NAMALWA (cell line): ENCODE measurements at regions not wholly inside any gene's neighbourhood (a gene's known extent, or its start where the extent isn't known, plus 50 kb on each side); places are given as distances from the start of the nearest gene placed in this dataset.

ENCODE experiments used
- DNase-seq: peaks from one replicate; pipeline ENCODE4 v3.0.0-alpha.2; 2015; ENCODE audit warnings: low spot score

DNA sequence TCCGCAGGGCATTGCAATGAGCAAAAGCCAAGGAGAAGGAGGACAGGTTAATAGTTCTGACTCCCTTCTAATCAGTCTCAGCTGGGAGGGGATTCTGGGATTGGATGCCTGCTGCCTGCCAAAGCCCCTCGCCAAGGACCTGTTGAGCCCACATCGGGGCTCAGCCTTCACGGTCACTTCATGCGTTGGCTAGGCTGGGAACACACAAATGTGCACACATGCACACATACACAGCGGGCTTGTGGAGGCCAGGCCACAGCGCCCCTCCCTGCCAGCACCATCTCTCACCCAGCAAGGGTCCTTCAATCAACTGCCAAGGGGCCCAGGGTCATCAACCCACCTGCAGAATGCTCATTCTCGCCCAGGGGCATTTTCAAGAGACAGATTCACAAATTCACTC is 113.9 kb downstream of the C5orf15 start:
- DNase-seq = no peak

DNA sequence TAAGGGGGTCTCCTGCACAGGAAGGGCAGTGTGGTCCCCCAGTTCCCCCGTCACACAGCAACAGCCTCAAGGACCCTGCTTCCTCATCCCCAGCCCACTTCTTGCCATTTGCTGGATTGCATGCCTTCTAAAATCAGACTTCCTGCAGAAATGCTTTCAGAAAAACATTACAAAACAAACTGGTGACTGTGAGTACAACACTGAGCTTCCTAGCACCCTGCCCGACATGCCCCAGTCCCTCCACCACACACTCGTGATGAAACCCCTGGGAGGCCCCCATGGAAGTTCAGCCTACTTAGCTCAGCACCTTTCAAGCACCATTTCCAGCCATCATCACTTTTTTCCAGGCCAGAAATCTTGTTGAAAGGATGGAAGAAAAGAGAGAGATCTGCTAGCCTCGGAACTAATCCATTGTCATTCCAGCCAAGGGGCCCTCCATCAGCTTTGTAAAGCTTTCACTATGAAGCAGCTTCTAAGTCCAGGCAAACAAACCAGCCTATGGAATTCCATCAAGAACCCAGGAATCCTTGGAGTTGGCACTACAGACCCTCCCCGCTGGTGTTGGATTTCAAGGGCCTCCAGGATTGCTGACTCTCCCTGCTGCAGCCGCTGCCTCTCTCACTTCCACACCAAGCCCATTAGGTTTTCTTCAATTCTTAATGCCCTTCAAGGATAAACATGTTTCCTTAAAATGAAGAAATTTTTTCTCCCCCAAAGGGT is 114.6 kb downstream of the C5orf15 start:
- no peak for DNase-seq

DNA sequence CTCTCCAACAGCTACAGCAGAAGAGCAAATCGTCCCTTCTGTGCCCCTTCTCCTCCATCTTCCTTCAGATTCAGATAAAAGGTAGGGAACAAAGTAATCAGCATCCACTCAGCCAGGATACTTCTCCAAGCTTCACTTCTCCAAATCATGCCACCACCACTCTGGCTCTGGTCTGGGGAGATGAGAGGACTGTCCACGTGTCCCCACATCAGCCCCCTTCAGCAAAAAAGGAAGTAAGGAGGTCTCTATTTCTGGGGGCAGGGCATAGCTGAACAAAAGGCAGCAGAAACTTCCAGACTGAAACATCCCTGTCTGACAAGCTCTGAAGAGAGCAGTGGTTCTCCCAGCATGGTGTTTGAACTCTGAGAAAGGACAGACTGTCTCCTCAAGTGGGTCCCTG is 116.9 kb downstream of the C5orf15 start:
- no peak for DNase-seq

DNA sequence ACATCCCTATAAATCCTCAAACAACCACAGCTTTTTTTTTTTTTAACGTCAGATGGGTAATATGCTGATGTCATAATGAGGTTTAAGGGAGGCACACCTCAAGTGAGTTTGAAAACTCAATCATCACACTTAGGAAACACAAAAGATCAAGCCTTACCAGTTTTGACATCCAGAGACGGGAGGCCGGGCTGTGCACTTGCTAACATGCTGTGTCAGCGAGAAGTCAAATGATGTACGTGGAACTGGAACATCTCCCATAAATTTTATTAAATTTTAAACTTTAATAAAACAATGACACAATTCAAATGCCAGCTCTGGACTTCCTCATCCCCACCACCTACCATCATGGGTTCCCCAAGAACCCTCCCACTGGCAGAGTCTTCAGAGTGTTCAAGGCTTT is 117.6 kb downstream of the C5orf15 start:
- no peak for DNase-seq

DNA sequence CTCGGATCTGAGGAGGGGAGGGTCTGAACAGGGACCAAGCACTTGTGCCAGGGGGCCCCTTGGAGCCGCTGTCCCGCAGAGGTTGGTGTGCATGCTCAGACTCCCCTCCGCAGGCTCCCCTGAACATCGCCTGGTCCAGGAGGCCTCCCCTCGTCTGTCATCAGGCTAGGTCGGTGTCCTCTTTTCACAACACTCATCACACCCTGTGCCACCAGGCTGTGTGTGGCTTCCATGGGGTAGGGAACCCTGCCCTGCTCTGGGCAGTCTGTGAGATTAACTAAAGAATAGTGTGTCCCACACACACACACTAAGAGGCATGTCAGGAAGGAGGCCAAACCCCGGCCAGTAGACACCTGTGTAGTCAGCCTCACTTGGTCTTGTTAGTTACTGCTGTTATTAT is 119.3 kb downstream of the C5orf15 start:
- DNase-seq = no peak

DNA sequence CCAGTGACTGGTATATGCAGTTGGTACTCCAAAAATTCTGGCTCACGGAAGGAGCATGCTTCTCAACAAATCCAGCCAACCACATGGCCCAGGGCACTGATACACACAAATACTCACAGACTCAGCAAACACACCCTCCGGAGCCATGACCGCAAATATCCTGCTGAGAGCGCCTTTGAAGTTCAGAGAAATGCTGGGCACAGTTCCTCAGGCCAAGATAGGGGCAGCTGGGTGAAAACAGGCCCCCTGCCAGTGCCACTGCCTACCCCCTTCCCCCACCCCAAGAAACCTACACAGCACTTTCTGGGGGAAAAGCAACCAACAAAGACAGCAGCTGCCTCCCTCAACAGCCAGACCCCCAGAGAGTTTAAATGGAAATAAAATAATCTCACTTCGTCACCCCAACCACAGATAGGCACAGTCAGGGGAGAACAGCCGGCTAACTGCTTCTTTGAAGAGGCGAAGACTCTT is 120.0 kb downstream of the C5orf15 start:
- DNase-seq = no peak

DNA sequence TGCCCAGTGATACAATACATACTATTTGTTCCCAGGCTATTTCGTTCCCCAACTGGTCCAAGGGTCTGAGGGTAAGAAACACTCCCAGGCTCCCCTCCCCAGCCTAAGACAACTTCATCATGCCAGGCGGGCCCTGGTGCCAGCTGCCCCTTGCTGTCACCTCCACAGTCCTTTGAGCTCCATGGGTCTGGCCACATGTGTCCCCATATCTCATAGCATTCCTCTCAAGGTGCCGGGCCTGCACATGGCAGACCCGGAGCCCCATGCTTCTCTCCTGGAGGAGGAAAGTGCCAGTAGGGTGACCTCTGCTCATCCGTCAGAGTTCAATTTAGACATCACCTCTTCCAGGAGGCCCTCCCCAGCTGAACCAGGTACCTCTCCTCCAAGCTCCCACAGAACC is 120.5 kb downstream of the C5orf15 start:
- DNase-seq = no peak

DNA sequence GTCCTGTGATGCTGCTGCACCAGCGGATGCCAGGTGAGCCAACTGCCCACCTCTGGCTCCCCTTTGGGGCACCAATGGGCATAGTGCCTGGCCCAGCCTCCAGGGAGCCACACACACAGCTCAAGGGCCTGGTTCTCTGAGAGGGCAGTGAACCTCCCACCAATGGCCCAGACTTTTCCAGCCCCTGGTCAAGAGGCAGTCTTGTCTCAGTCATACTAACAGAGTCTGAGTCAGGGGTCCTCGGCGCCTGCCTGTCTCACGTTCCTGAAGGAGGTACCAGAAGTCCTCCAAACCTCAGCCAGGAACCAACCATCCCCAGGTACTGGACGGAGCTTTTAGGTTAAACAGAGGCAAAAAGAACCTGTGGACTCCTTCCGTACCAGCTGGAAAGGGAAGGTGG is 121.1 kb downstream of the C5orf15 start:
- no peak for DNase-seq

DNA sequence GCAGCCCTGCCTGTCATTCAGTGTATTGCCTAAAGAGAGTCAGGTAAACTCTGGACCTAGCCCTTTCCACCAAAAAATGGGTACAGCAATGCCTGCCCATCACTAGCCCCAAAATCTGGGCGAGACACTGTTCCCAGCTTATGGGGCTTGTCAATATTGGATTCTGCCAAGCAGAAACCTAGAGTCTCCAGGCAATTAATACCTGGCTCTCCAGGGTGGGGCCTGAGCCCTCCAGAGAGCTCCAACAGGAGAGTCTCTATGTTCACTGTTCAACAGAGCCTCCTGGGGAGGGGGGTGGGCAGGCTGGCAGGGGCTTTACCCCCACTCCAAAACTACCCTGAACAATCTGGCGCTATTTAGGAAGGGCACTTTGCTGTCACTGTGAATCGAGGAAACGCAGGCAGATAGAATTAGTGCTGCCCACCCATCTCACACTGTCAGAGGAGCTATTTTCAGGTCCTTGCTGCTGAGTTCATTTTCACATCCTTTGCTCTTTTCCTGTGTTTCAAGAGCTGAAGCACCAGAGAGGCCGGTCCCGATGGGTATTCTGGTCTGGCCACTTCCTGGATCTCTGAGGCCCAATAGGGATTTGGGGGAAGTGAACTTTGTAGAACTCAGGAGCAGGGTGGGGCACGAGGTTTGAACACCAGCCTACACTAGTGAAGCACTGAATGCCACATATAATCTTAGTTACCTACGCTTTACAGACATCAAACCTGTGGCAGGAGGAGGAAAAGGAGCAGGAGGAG is 121.8 kb downstream of the C5orf15 start:
- DNase-seq = no peak

DNA sequence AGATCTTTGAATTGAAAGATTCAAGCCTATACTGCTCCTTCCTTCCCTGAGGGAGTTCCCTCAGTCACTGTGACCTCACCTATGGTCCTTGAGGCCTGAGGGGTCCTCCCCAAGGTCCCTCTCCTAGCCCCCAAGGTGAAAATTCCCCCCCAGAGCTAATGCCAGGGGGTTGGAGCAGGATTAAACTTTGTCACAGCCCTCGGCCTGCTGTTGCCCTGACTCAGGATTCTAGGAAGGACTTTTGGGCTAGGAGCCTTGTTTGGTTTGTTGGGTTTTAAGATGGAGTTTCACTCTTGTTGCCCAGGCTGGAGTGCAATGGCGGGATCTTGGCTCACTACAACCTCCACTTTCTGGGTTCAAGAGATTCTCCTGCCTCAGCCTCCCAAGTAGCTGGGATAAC is 123.2 kb downstream of the C5orf15 start:
- DNase-seq = no peak

DNA sequence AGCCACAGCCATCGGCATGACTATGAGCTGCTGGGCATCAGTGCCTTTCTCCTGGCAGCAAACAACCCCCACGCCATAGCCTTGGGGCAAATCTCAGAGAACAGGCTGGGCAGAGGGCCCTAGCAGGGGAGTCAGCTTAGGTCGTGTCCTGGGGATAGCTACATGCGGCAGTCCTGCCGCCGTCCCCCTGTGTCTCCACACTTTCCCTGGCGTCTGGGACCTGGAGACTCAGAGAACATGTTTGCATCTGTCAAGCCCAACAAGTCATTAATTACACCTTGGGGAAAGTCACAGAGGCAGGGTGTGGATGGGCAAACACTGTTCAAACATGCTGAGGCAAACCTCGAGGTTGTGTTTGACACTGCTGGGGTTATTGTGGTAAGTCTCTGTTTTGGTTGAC is 123.6 kb downstream of the C5orf15 start:
- DNase-seq = no peak

DNA sequence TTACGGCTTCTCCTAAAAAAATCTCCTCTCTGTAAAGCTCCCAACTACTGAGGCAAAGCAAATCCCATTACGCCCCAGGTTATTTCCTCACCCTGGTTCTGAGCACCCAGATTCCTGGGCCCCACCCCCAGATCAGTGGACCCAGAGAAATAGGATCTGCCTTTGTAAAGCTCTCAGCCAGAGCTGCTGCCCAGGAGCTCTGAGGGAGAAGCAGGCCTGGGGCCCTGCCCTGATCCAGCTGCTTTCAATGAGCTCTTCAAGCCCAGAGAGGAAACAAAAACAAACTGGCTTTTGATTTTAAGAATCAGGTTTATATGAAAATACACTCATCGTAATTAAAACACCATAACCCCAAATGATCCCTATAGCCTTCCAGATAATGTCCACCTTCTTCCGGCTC is 124.5 kb downstream of the C5orf15 start:
- DNase-seq = no peak

DNA sequence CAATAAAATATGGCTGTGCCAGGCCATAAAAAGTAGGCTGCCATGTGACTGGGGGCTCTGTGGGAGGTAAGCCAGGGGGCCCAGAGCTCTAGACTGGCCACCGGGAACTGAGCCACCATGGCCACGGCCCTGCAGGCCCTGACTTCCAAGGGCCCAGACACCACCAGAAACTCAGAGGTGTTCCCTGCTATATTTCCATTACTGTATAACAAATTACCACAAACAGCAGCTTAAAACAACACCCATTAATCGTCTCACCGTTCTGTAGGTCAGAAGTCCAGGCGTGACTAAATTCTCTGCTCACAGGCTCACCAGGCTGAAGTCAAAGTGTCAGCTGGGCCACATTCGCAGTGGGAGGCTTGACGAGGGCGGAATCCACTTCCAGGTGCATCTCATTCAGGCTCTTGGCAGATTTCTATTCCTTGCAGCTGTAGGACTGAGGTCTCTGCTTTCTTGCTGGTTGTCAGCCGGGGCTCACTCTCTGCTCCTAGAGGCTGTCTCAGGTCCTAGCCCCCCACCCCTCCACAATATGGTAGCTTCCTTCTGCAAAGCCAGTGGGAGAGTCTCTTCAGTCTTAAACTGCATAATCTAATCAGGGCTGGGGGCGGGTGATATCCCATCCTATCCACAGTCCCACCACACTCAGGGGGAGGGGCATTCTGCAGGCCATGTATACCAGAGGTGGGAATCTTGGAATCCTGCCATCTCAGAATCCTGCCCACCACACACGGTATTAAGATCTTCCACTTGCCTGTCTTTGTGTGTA is 125.4 kb downstream of the C5orf15 start:
- no peak for DNase-seq

DNA sequence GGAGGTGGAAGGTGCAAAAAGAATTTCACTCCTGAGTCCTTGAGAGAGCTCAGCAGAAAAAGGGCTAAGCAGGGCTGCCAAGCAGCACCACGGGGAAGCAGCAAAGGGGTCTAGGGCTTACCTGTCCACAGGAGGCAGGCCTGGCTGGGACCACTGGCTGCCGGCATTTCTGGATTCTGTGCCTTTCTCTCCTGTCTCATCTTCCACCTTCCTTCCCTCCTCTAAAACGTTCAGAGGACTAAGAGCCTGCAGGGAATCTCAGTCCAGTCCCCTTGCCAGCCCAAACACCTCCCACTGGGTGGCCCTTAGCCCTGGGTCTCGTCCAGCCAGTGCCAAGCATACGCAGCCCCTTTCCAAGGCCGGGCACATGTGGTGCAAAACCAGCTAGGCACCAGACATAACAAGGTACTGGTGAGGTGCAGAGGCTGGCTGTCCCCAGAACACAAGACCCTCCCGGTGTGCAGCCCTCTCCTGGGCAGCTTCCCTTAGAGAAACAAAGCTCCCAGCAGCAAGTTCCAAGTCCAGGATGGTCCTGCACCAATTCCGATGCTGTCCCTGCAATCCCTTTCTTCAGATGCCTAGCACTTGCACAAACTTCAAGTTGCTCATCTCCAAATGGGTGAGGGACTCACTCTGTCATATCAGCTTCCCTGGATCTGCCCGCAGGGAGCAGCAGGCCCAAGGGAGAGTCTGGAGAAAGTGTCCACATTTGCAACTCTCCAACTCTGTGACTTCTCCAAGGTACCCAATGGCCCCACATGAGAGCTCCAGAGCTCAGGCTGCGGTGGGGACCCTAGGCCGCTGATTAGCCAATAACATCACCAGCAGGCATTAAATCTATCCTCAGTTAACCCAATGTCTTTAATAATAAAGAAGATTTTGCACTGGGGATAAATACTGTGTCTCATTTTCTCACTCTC is 126.3 kb downstream of the C5orf15 start:
- DNase-seq = no peak

DNA sequence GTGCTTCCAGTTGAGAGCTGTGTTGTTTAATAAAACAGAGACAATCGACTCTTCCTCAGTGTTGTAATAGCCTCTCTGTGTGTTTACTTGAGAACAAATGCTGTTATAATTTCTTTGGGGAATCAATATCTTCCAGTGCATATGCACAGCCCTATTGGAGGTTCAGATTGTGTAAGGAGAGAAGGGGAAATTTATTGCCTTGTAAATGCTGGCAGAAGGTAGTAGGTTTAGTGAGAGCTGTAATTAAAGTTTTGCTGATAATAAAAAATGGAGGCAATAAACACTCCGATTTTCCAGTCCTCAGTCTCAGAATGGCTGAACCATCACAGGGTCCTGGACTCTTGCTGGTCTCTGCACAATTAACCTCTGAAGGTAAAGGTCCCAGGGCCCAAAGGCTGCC is 128.3 kb downstream of the C5orf15 start:
- no peak for DNase-seq

DNA sequence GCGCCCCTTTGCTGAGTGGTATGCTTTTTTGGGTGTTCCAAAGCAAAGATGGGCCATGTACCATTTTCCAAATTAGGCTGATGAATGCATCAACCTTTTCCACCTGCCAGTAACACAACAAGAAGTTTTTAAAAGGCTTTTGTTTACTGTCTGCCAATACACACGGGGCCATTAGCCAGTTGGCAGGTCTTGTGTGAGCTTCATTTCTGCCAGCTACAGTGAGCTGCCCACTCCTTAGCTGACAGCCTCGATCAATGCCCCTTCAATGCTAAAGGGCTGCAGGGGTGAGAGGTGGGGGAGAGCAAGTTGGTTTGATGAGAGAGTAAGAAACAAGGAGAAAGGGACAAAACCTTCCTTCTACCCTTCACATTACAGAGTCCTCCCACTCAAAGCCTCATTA is 128.7 kb downstream of the C5orf15 start:
- DNase-seq = no peak

DNA sequence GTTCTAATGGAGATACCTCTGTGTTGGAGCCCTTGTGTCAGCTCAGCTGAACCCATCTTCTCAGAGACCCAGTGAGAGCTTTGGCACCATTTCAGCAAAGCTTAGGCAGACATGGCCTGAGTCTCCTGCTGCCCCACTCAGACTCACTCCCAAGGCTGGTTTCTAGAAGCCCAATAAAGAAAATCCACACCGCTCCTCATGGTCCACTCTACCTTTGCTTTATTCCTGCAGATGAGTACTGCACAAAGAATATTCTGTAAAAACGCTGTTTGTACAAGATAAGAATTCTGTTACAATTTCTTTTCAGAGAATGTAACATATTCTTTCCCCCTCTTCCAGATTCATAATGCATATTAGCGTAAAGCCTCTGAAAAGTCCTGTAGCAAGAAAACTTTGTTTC is 129.3 kb downstream of the C5orf15 start:
- no peak for DNase-seq

DNA sequence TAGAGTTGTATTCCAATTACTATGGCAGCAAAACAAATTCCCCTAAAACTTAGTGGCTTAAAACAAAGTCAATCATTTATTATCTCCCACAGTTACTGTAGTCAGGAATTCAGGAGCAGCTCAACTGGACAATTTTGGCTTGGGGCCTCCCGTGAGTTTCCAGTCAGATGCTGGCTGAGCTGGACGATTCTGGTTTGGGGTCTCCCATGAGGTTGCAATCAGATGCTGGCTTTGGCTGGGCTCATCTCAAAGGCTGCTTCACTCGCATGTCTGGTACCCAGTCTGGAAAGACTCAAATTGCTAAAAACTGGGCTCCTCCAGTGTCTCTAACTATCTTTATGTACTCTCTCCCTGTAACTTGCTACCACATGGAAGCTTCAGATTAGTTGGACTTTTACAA is 130.1 kb downstream of the C5orf15 start:
- DNase-seq = no peak

DNA sequence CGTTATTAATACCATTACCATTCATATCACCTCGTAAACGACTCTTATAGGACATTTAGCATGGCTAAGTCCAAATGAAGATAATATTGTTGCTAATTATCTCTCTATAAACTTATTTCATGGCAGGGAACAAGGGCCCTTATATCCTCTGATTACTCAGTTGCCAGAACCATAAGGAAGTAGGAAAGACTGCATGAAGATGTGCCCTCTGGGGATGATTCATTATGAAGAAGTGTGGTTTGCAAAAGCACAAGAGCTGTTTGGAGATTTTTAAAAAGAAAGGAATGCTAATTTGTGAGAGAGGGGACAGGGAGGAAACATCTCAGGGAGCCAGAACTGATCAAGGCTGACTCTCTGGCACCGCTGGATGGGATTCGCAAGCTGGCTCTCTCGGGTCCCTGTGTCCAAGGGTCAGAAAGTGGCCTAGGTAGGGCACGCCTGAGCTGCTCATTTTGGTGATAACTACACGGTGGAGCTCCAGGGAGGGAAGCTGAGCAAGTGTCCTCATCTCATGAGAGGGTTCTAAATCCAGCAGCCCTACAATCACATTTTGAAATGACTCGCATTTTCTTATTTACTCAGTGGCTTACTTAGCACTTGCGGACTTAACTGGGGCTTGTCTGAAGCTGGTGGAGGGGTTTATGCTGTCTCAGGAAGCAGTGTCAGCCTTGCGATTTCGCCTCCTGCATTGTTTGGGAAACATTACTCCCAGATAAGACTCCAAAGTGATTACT is 136.8 kb downstream of the C5orf15 start:
- DNase-seq = no peak

DNA sequence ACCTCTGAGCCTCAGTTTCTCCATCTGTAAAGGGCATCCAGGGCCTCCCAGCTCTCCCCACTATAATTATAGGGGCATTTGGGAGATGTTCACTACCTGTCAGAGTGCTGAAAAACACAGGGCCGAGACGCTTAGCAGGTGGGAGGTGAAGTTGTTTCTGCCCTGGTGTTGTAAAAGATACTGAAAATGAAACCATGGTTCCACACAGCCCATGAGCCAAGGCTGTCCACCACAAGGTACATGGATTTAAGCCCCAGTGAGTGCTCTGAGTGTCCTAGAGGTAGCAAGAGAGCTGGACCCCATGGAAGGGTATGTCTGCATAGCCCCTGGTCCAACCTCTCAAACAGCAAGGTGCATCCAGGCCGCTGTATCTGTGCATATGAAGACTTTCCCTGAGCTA is 137.5 kb downstream of the C5orf15 start:
- no peak for DNase-seq

DNA sequence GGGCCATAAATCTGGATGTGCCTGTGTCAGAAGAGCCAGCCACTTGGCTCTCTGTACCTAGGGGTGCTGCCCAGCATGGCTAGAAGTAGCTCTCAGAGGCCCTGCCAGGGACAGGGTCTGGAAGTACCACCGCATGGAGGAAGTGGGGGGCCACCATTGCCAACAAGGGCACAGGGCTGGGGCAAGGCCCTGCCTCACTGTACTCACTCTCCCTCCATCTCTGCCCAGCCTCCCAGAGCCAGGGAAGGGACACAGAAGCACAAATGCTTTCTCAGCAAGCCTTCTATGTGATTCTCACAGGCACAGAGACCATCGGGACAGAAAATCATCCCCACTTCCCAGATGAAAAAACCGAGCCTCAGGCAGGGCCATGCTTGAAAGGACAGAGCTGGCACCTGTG is 138.1 kb downstream of the C5orf15 start:
- DNase-seq = no peak
